ENCODE measurements at regions not wholly inside any gene's neighbourhood (a gene's known extent, or its start where the extent isn't known, plus 50 kb on each side); places are given as distances from the start of the nearest gene placed in this dataset.

DNA sequence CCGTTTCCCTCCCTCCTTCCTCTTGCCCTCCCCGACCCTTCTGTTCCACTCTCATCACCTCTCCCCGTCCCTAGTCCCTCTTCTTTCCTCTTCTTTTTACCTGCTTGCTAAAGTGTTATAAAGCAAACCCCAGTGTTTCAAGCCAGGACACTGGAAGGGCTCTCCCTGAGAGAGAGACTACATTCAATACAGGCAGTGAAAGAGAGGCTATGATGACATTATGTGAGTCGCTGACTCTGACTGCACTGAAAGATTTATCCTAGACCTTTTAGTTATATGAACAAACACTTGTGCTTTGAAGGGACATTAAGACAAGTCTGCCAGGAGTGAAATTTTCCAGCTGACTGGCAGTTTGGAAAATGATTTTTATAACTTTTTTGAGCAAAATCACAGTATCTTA, 155.7 kb downstream of the S1PR1 start:
- no peaks in the 10 kb centered on the region; a peak in 1 of 5 replicates for H3K27me3 ChIP-seq (ENCODE audit: control insufficient read depth in 1 of 2, insufficient read depth in 2 of 2, low read length in 2 of 2)
- intact Hi-C loops (cut with micrococcal nuclease; ENCODE audit: unreplicated experiment) (no loop called here), in situ Hi-C loops (cut with HindIII; ENCODE audit: extremely low pct_ligation_motif_present, low pct_unique_long_range_greater_than_20kb) (no loop called here)
- H4K20me1 ChIP-seq (ENCODE audit: insufficient read depth, low read length): no peaks in the 10 kb centered on the region
- H3K9me3 ChIP-seq (ENCODE audit: low read length): no peaks in the 10 kb centered on the region
- no peaks in the 10 kb centered on the region for H3K79me2 ChIP-seq (ENCODE audit: insufficient read depth, low read length)
- POLR2A ChIA-PET: no interaction called here
- BruUV-seq (replicated peaks): no TSS peak
- 5% methylated on average over 4 of the region's 4 CpGs for WGBS (ENCODE audit: low lambda C conversion rate)
- ATAC-seq: no peak
- no peaks in the 10 kb centered on the region for H3K4me1 ChIP-seq (ENCODE audit: insufficient read depth, low read length)
- no peak overlapping the region for H3K27ac ChIP-seq (ENCODE audit: extremely low read length, insufficient read depth, low read length)
- no peak for FAIRE-seq
- no peaks in the 10 kb centered on the region for H3K36me3 ChIP-seq (replicated peaks in 1 of 2; ENCODE audit: control insufficient read depth in 1 of 2, insufficient read depth in 2 of 2, low read length in 2 of 2)
- CTCF ChIA-PET (ENCODE audit: low intra/inter-chr PET ratio, low total read pairs): no interaction called here
- no peak overlapping the region for H3K4me3 ChIP-seq (replicated peaks in 1 of 3; ENCODE audit: insufficient read depth in 1 of 3, low read depth in 2 of 3, low read length in 3 of 3)
- H2AFZ ChIP-seq (ENCODE audit: low read length): no peak overlapping the region
- TF ChIP-seq MTF1 (CRISPR knock-in tag; IDR thresholded peaks at IDR 0.05) (no peak), ARNTL (CRISPR knock-in tag; IDR thresholded peaks at IDR 0.05) (no peak)
- H3K9ac ChIP-seq (ENCODE audit: insufficient read depth, low read depth, low read length): no peak overlapping the region
- H3K4me2 ChIP-seq (ENCODE audit: low read depth, low read length): no peak overlapping the region
- no peak for DNase-seq (ENCODE audit: low spot score)

DNA sequence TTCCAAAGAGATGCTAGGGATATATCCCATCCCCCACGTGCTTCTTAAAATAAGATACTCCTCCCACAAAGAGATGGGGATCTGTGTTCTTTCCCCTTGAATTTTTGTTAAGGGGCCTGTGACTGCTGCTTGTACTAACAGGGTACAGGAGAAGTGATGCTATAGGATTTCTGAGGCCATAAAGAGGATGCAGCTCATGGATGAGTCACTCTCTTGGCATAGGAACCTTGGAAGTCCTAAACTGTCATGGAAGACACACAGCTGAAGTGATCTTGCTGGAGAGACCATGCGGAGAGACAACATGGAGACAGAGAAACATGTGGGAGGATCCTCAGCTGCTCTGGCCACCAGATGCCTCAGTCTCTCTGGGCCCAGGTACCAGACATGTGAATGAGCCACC, 157.2 kb downstream of the S1PR1 start:
- no peak for ATAC-seq
- WGBS (ENCODE audit: low lambda C conversion rate): 19% methylated on average over 2 of the region's 2 CpGs
- H3K79me2 ChIP-seq (ENCODE audit: insufficient read depth, low read length): no peaks in the 10 kb centered on the region
- no peak overlapping the region for H3K4me3 ChIP-seq (replicated peaks in 1 of 3; ENCODE audit: insufficient read depth in 1 of 3, low read depth in 2 of 3, low read length in 3 of 3)
- POLR2A ChIA-PET: no interaction called here
- no peak for FAIRE-seq
- no TSS peak for BruUV-seq (replicated peaks)
- in situ Hi-C loops (cut with HindIII; ENCODE audit: extremely low pct_ligation_motif_present, low pct_unique_long_range_greater_than_20kb): no loop called here
- intact Hi-C loops (cut with micrococcal nuclease; ENCODE audit: unreplicated experiment): no loop called here
- H3K9me3 ChIP-seq (ENCODE audit: low read length): no peaks in the 10 kb centered on the region
- DNase-seq (ENCODE audit: low spot score): no peak
- H3K4me1 ChIP-seq (ENCODE audit: insufficient read depth, low read length): no peaks in the 10 kb centered on the region
- no peak overlapping the region for H3K27ac ChIP-seq (ENCODE audit: extremely low read length, insufficient read depth, low read length)
- H4K20me1 ChIP-seq (ENCODE audit: insufficient read depth, low read length): no peaks in the 10 kb centered on the region
- CTCF ChIA-PET (ENCODE audit: low intra/inter-chr PET ratio, low total read pairs): no interaction called here
- H3K4me2 ChIP-seq (ENCODE audit: low read depth, low read length): no peak overlapping the region
- no peaks in the 10 kb centered on the region; a peak in 1 of 5 replicates for H3K27me3 ChIP-seq (ENCODE audit: control insufficient read depth in 1 of 2, insufficient read depth in 2 of 2, low read length in 2 of 2)
- no peak overlapping the region for H3K9ac ChIP-seq (ENCODE audit: insufficient read depth, low read depth, low read length)
- no peak overlapping the region for H2AFZ ChIP-seq (ENCODE audit: low read length)
- no peaks in the 10 kb centered on the region for H3K36me3 ChIP-seq (replicated peaks in 1 of 2; ENCODE audit: control insufficient read depth in 1 of 2, insufficient read depth in 2 of 2, low read length in 2 of 2)
- TF ChIP-seq SKI (IDR thresholded peaks at IDR 0.05; ENCODE audit: partially characterized antibody): no peak
- TF ChIP-seq NFYB (CRISPR knock-in tag; IDR thresholded peaks at IDR 0.05): no peak
- TF ChIP-seq, protein P1, sequence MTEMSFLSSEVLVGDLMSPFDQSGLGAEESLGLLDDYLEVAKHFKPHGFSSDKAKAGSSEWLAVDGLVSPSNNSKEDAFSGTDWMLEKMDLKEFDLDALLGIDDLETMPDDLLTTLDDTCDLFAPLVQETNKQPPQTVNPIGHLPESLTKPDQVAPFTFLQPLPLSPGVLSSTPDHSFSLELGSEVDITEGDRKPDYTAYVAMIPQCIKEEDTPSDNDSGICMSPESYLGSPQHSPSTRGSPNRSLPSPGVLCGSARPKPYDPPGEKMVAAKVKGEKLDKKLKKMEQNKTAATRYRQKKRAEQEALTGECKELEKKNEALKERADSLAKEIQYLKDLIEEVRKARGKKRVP (CRISPR knock-in tag; IDR thresholded peaks at IDR 0.05): no peak
- no peak for TF ChIP-seq HOXA5 (CRISPR knock-in tag; IDR thresholded peaks at IDR 0.05)
- TF ChIP-seq CAMTA2 (CRISPR knock-in tag; IDR thresholded peaks at IDR 0.05; ENCODE audit: borderline replicate concordance): no peak
- no peak for TF ChIP-seq FOXO1 (CRISPR knock-in tag; IDR thresholded peaks at IDR 0.05)
- TF ChIP-seq IRF2 (CRISPR knock-in tag; IDR thresholded peaks at IDR 0.05): no peak
- TF ChIP-seq, protein P2, sequence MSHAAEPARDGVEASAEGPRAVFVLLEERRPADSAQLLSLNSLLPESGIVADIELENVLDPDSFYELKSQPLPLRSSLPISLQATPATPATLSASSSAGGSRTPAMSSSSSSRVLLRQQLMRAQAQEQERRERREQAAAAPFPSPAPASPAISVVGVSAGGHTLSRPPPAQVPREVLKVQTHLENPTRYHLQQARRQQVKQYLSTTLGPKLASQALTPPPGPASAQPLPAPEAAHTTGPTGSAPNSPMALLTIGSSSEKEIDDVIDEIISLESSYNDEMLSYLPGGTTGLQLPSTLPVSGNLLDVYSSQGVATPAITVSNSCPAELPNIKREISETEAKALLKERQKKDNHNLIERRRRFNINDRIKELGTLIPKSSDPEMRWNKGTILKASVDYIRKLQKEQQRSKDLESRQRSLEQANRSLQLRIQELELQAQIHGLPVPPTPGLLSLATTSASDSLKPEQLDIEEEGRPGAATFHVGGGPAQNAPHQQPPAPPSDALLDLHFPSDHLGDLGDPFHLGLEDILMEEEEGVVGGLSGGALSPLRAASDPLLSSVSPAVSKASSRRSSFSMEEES (CRISPR knock-in tag; IDR thresholded peaks at IDR 0.05): no peak
- TF ChIP-seq SAP130 (CRISPR knock-in tag; IDR thresholded peaks at IDR 0.05; ENCODE audit: low read depth): no peak
- TF ChIP-seq, protein P3, sequence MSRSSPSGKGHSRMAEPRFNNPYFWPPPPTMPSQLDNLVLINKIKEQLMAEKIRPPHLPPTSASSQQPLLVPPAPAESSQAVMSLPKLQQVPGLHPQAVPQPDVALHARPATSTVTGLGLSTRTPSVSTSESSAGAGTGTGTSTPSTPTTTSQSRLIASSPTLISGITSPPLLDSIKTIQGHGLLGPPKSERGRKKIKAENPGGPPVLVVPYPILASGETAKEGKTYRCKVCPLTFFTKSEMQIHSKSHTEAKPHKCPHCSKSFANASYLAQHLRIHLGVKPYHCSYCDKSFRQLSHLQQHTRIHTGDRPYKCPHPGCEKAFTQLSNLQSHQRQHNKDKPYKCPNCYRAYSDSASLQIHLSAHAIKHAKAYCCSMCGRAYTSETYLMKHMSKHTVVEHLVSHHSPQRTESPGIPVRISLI (CRISPR knock-in tag; IDR thresholded peaks at IDR 0.05; ENCODE audit: borderline replicate concordance): no peak
- no peak for TF ChIP-seq ARNT (IDR thresholded peaks at IDR 0.05)
- TF ChIP-seq, protein P4, sequence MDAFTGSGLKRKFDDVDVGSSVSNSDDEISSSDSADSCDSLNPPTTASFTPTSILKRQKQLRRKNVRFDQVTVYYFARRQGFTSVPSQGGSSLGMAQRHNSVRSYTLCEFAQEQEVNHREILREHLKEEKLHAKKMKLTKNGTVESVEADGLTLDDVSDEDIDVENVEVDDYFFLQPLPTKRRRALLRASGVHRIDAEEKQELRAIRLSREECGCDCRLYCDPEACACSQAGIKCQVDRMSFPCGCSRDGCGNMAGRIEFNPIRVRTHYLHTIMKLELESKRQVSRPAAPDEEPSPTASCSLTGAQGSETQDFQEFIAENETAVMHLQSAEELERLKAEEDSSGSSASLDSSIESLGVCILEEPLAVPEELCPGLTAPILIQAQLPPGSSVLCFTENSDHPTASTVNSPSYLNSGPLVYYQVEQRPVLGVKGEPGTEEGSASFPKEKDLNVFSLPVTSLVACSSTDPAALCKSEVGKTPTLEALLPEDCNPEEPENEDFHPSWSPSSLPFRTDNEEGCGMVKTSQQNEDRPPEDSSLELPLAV (CRISPR knock-in tag; conservative IDR thresholded peaks at IDR 0.05; ENCODE audit: low read depth): no peak

All from HepG2 (cell line).